Bone marrow (tissue), 2 donors: ENCODE measurements at regions not wholly inside any gene's neighbourhood (a gene's known extent, or its start where the extent isn't known, plus 50 kb on each side); places are given as distances from the start of the nearest gene placed in this dataset.

Source experiments
- DNase-seq, 2 donors: peaks; one replicate each; lab custom pipeline; 2025; lab: John Stamatoyannopoulos, UW

DNA sequence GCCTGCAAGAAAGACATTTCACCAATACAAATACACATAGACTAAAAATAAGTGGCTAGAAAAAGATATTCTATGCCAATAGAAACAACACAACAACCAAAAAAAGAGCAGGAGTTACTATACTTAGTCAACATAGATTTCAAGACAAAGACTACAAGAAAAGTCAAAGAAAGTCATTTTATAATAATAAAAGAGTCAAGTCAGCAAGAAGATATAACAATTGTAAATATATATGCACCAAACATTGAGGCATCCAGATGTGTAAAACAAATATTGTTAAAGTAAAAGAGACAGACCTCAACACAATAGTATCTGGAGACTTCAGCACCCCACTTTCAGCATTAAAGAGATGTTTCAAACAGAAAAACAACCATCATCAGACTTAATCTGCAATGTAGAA lies 104.6 kb downstream of the AMY1C start:
- no peak for DNase-seq

DNA sequence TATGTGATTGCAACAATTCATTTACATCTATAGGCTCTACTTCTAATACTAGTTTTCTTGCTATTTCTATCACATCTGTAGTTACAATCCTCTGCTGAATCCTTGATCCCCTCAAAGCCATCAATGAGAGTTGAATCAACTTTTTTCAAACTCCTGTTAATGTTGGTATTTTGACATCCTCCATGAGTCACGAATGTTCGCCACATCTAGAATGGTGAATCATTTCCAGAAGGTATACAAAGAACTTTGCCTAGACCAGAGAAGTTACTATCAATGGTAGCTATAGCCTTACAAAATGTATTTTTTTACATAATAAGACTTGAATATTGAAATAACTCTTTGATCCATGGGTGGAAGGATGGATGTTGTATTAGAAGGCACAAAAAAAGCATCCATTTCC lies 110.0 kb downstream of the AMY1C start:
- DNase-seq: no peak

DNA sequence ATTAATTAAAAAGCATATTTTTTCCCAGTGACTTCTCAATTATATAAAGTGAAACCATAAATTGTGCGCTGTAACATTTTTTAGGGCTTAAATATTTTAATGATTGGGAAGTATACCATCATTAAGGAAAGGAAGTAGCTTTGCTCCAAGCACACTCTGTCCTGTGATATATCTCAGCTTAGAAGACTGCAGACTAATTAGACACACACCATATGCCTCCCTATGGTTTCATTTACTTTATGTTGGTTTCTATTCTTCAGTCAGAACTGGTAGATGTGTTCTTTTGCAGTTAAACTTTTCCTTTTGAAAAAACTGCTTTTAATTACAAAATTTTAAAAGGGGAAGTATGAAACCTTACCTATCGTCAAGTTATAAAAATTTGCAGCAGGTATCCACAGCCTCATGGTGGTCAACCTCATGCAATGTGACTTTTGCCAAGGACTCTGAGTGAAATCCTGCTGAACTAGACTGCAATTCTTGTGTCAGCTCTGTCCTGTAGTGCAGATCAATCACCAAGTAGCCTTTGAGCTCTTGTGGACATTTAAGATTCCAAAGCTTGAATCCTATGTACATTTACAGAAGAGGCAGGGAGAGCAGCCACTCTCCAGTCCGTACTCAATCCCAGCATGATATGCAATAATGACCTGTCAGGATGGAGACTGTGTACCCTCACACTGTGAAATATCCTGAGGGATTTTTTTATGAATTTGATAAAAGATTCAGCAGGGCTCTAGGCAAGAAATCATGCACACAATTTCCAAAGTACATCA lies 149.1 kb downstream of the AMY1C start:
- no peak for DNase-seq

DNA sequence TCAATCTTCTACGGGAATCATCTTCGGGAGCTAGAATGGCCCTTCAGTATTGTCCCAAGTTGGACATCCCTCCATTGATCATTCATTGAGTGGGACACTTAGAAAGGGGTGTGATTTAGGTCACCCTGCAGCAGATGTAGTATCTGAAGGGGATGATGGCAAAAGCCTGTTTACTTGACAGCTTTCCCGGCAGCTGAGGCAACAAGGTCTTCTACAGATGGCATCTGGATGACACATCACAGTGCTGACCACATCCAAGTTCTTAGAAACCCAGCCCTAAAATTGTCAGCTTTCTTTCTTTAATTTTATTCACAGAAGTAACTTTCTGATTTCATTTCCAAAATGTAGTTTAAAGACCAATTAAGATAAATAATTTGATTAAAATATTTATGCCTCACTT lies 150.3 kb downstream of the AMY1C start:
- no peak for DNase-seq

DNA sequence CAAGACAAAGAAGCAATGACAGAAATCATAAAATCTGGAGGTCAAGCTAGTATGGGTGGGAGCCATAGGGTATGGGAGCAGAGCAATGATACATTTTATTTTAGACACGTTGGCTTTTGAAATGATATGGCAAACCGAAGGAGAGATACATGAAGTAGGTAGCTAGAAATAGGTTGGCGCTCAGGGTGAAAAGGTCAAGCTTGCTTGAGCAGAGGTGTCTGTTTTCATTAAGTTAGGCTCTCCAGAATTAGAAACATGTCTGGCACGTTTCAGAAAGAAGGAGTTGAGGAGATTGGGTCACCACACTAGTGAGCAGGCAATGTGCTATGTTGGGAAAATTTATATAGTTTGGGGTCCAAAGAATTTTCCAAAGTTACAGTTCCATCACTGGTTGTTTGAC lies 151.4 kb downstream of the AMY1C start:
- no peak for DNase-seq

DNA sequence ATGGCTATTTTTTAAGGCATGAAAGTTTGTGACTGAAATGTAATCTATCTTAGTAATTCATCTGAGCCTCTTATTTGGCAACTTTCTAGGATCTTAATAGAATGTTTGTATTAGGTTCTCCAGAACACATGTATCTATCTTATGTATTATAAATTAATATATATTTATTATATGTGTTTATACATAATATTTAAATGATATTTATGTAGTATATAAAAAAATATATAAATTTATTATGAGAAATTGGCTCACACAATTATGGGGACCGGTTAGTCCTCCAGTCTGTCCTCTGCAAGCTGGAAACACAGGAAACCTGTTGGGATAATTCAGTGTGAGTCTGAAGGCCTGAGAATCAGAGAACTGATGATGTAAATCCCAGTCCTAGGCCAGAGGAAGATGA lies 155.7 kb downstream of the AMY1C start:
- no peak for DNase-seq

DNA sequence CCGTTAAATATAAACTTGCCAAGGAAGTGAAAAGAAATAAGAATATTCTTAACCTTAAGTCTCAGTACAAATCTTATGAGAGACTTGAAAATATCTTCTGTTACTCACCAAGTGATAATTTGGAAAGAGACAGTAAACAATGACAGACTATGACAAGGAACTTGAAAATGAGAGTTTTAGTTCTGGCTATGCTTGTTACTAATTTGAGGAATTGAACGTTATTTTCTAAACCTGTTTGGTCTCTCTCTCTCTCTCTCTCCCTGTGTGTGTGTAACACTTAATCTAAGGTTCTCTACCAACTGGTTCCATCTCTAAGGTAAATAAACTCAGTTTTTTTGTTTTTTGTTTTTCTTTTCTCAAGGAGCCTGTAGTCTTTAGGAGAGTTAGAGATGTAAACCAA lies 161.8 kb downstream of the AMY1C start:
- DNase-seq: no peak

DNA sequence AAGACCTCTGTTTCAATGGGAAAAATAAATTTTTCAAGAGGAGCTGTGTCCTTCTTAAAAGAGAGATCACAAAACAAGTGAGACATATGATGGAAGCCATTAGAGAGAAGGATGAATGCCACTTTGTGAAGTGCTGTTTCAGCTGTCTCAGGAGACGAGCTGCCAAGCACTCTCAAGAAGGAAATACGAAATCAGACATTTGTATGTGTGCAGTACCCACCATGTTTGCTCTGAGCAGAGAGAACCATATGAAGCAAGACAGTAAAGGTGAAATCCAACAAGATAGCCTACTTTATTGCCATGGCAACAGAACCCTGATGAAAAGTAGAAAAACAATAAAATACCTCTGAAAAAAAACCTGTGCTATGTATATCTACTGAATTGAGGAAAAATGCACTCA lies 168.1 kb downstream of the AMY1C start:
- no peak for DNase-seq

DNA sequence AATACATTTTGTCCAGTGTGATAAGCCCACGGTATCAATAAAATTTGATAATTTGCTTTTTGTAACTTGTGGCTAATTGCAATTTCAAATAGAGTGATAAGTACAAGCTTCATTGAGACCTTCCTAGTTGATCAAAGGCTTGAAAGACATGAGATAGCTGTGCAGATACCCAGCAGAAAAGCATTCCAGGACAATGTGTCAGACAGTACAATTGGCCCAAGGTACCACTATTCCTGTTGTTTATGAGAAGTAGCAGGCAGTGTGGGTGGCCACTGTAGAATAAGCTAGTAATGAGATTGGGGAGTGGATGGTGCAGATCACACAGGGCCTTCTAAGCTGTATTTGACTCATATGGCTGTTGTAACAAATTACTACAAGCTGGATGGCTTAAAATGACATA lies 182.2 kb downstream of the AMY1C start:
- DNase-seq: no peak

DNA sequence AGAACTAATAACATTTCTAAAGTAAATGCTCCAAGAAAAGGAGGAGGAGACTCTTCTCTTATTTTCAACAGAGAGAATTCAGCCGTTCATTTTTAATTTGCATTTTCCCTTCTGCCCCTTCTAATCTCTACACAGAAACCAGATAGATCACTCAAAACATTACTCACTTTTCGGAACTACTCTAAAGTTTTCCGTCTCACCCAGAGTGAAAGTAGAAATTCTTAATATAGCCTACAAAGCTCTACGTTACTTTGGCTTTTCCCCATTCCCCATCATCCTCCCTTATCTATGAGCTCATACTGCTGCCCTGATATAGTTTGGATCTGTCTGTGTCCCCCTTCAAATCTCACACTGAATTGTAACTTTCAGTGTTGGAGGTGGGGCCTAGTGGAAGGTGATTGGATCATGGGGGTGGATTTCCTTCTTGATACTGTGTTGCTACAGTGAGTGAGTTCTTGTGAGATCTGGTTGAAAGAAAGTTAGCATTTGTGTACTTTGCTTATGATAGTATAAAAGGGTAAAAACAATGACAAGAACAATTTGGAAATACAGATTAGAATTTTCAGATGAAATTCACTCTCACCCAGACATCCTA lies 188.2 kb downstream of the AMY1C start:
- no peak for DNase-seq

DNA sequence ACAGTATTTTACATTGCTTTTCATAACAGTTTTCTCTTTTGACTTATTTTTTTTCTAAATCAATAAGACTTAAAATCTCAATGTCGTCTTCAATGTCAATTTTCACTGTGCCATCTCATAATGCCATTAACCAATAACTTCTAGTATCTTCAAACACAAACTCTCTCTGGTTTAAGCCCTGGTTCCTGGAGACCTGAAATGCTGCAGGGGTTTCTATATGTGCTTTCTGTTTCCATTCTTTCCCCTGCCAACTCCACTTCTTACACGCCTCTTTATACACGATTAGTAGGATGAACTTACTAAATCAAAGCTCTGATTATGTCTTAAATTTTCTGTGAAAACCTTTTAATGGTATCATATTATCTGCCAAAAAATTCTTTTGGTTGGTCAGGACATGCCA lies 191.4 kb downstream of the AMY1C start:
- no peak for DNase-seq

DNA sequence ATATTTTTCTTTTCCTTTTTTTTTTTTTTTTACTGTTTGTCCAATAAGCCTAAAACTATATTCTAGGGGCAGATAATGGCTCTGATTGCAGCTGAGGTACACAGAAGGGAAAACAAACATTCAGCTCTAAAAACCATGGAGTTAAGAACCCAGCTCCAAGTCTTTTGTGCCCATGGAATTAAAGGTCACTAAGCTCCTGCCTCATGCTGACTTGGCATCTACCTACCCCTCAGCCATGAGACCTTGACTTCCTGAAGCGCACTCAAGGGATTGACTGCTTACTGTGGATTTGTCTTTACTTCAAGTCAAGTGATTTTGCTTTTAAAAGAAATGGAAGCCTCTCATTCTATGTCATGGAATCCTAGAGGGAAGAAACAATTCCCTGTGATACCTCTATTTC lies 192.3 kb downstream of the AMY1C start:
- no peak for DNase-seq

DNA sequence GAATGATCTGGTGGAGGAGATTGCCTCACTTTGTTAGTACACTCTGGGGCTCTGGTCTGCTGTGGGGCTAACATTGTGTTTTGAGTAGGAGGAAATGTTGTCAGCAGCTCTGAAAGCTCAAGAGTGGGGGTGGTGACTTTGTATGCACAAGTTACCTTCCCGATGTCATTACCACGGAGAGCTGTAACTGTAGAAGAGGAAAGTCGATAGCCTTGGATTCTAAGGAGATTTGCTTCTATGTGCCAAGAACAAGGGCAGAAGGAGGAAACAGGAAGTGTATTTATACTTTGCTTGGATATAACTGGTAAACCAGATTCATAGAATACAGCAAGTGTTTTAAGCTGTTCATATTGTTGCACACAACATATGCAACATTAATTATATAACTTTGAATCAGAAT lies 196.1 kb downstream of the AMY1C start:
- DNase-seq: no peak

DNA sequence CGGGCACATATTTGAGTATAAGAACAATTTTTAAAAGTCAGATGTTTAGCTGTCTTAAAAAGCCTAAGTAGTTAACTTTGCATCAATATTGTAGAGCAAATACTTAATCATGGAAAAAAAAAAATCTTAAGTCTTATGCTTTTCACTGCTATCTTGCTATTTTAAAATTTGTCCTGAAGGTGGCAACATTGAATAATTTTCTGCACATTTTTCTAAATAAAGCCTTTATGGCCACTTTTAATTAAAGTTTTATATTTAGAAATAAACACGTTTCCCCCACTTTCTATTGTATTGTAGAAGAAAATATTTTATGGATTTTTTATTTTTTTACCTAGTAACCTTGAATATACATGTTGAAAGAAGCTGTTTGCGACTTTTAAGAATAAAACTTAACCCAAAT lies 198.8 kb downstream of the AMY1C start:
- DNase-seq: no peak

DNA sequence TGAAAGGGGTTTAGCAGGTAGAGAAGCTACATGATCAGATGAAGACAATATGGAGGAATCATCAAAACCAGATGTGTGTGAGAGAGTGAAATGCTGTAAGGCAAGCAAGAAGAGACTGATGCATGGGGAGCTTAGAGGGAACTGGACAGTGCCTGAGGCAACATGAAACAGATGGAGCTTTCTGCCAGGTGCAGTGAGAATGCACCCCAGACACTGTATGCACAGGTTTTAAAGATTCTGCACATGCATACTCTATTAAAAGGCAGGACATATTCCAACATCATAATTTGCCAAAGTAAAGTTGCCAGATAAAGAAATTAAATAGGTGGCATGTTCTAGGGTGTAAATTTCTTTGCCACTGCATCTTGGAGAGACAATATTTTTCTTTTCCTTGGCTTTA lies 200.1 kb downstream of the AMY1C start:
- no peak for DNase-seq

DNA sequence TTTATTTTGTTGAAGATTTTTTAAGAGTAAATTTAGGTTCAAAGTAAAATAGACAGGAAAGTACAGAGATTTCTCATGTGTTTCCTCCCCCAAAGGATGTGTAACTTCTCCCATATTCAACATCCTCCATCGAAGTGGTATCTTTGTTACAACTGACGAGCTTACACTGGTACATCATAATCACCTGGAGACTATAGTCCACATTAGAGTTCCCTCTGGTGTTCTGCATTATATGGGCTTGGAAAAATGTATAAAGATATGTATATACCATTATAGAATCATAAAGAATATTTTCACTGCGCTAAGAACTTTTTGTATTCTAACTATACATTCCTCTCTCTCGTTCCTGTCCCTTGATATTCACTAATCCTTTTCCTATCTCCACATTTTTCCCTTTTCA lies 203.7 kb downstream of the AMY1C start:
- no peak for DNase-seq

DNA sequence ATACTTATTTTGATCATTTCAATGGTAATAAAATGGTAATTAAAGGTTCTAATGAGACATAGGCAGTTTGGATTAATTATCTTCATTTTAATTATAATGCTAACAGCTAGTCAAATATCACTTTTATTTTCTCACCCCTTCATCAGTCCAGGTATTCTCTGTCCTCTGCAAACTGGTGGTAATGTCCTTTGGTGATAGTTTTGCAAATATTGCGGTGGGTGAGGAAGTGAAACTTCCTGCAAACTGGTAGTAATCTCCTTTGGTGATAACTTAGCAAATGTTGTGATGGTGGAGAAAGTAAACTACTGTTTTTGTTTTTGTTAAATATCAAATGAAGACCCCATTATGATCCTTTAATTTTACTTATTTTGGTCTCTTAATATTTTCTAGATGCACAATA lies 209.0 kb downstream of the AMY1C start:
- no peak for DNase-seq

DNA sequence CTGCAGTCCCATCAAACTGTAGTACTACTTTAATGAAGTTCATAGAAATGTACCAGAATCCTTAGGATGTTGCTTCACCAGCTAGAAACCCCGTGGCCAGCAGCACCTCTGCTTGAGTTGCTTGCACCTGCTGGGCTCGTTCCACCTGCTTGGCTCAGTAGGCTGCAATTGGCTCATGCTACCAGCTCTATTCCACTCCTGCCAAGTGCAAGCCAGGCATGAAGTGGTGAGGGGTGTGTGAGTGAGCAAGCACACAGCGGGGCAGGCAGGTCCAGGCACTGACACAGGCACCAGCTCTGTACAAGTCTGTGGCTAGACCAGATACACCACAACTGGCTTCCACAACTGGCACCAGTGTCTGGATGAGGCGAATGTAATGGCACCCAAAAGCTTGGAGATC lies 209.9 kb downstream of the AMY1C start:
- no peak for DNase-seq

DNA sequence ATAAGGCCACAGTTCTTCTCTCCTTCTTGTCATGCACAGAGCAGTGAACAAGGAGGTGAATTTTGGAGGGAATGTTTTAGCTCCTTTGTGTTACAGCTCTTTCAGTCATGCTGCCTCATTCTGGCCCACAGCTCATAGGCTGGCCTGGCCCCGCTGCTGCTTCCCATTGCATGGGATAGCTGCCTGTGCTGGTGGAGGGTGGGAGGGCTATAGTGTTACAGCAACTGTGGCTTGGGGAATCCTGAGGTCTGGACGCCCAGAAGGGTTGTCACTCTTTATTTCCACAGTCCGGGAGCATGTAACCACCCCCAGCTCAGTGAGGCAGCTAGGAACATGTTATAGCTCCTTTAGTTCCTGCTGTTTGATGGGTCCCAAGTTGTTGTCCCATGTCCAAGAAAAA lies 210.3 kb downstream of the AMY1C start:
- DNase-seq: no peak

DNA sequence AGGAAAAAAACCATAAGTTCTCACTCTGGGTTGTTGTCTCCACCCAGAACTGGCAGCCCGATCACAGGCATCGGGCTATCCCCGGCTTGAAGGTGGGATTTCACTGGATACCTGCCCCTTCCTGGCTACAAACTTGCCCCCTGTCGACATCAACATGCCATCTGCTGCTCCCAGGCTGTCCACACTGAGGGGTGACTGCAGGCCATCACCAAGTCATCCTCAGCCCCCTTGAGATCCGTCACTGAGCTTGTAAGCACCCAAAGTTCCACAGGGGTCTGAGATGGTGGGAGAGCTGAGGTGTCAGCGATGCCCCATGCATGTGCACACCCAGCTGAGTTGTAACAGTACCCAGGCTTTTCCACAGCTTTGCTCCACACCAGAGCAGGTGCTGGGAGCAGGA lies 211.0 kb downstream of the AMY1C start:
- DNase-seq: no peak

DNA sequence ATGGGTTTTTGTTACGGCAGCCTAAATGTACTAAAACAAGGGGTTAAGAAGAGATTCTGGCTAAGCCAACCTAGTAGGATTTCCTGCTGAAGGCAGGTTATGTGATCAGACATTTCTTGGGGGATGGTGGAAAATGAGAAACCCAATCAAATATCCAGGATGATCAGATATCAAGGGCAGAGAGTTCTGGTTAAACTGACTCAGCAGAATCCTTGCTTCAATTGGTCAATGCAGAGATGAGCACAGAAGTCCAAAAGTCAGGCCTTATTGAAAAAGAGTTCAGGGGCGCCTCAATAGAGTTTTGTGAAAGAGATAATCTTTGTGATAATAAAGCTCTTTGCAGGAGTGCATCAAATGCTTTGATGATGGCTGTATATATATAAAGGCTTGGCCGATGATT lies 237.1 kb downstream of the AMY1C start:
- DNase-seq: no peak

DNA sequence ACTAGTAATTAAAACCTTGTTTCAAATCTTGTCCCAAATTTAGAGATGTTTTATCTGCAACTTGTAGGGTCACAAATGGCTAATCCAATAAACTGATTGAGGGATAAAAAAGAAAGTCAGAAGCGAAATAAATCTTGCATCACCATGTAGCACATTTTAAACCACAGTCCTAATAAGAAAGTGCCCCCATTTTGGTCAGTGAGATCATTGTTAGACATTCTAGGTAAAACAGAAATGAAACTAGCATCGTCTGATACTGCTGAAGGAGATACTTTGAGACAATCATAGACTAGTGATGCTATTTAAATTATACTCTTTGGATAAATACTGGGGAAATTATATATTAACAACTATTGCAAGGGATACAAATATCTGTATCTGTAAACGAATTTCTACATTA lies 247.9 kb downstream of the AMY1C start:
- DNase-seq: no peak

DNA sequence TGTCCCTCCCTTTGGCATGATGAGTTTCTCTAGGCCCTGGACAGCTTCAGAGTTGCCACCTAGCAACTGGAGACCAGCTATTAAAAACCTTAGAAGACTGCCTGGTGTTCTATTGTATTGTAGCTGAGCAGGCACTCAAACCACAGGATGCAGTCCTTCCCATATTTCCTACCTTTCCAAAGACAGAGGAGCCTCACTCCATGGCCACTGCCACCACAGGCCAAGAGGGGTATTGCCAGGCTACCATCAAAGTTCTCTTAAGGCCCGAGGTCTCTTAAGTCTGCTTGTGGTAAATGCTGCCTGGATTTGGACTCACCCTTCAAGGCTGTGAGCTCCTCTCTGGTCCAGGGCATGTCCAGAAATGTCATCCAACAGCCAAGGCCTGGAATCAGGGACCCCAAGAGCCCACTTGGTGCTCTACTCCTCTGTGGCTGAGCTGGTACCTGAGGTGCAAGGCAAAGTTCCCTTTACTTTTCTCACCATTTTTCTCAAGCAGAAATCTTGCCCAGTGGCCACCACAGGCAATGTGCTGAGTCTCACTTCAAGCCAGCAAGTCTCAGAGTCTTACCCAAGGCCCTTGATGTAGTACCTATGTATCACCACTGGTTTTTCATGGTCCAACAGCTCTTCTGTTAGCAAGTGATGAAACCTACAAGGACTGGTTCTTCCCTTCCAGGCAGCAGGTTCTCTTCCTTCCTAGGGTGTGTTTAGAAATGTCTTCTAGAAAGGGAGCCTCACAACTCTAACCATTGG lies 269.4 kb downstream of the AMY1C start:
- DNase-seq: no peak

DNA sequence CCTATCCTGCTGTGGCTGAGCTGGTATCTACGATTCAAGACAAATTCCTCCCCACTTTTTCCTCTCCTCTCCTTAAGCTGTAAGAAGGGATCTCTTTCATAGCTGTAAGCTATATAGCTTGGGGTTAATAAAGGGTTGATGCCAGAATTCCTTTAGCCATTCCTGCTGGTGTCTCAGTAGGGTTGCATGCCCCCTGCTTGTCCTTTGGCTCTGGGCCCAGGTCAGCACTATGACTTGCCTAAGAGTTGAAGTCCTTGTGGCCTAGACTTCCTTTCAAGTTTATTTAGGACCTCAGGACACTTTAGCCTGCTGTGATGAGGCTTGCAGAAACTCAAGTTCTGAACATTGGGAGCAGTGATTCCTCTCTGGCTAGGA lies 270.0 kb downstream of the AMY1C start:
- no peak for DNase-seq
